ENCODE measurements at regions not wholly inside any gene's neighbourhood (a gene's known extent, or its start where the extent isn't known, plus 50 kb on each side); places are given as distances from the start of the nearest gene placed in this dataset.
"Not testable (repeated sequence)": the region's sequence is repeated elsewhere in the genome, so short reads cannot be mapped to it uniquely, and the experiment has no call there.

- DNase-seq (ENCODE audit: low spot score), result not testable (repeated sequence)
These were observed 101.8 kb upstream of the PCBD1 start for GRCh38 chr10:70990156-70990555.

- no peak for DNase-seq (ENCODE audit: low spot score)
These were observed 102.3 kb upstream of the PCBD1 start for GRCh38 chr10:70990681-70991080.

GRCh38 chr10:70991140-70992124, 103.1 kb upstream of the PCBD1 start:
- DNase-seq (ENCODE audit: low spot score), result no peak

GRCh38 chr10:70992436-70992835, 104.1 kb upstream of the PCBD1 start:
- DNase-seq (ENCODE audit: low spot score), result no peak

- no peak for DNase-seq (ENCODE audit: low spot score)
These were observed 104.7 kb upstream of the PCBD1 start for GRCh38 chr10:70993051-70993450.

GRCh38 chr10:70996549-70996948, 108.2 kb upstream of the PCBD1 start:
- DNase-seq (ENCODE audit: low spot score), result no peak

GRCh38 chr10:70997236-70997635, 108.9 kb upstream of the PCBD1 start:
- DNase-seq (ENCODE audit: low spot score), result no peak

GRCh38 chr10:70998086-70998485, 109.7 kb upstream of the PCBD1 start:
- no peak for DNase-seq (ENCODE audit: low spot score)

GRCh38 chr10:71001470-71001869, 113.1 kb upstream of the PCBD1 start:
- no peak for DNase-seq (ENCODE audit: low spot score)

- DNase-seq (ENCODE audit: low spot score), result no peak
These were observed 116.1 kb upstream of the PCBD1 start for GRCh38 chr10:71004176-71005075.

GRCh38 chr10:71005337-71006305, 117.3 kb upstream of the PCBD1 start:
- no peak for DNase-seq (ENCODE audit: low spot score)

GRCh38 chr10:71006506-71006905, 118.1 kb upstream of the PCBD1 start:
- no peak for DNase-seq (ENCODE audit: low spot score)

GRCh38 chr10:71007516-71007915, 119.2 kb upstream of the PCBD1 start:
- no peak for DNase-seq (ENCODE audit: low spot score)

- DNase-seq (ENCODE audit: low spot score), result no peak
These were observed 119.8 kb upstream of the PCBD1 start for GRCh38 chr10:71008150-71008549.

- no peak for DNase-seq (ENCODE audit: low spot score)
These were observed 120.8 kb upstream of the PCBD1 start for GRCh38 chr10:71009126-71009525.

- DNase-seq (ENCODE audit: low spot score), result no peak
These were observed 122.4 kb upstream of the PCBD1 start for GRCh38 chr10:71010730-71011129.

GRCh38 chr10:71011141-71011540, 122.8 kb upstream of the PCBD1 start:
- no peak for DNase-seq (ENCODE audit: low spot score)

GRCh38 chr10:71014021-71014805, 125.8 kb upstream of the PCBD1 start:
- DNase-seq (ENCODE audit: low spot score), result no peak

- DNase-seq (ENCODE audit: low spot score), result no peak
These were observed 127.3 kb upstream of the PCBD1 start for GRCh38 chr10:71015674-71016073.

GRCh38 chr10:71020061-71020460, 131.7 kb upstream of the PCBD1 start:
- DNase-seq (ENCODE audit: low spot score), result not testable (repeated sequence)

GRCh38 chr10:71021402-71021801, 133.0 kb upstream of the PCBD1 start:
- no peak for DNase-seq (ENCODE audit: low spot score)
